H1 (cell line): ENCODE measurements at regions not wholly inside any gene's neighbourhood (a gene's known extent, or its start where the extent isn't known, plus 50 kb on each side); places are given as distances from the start of the nearest gene placed in this dataset.

Source experiments
- CTCF ChIA-PET: fragments of 300-600 bp; sonication (Branson Sonifier 250); formaldehyde crosslinking; loops from one replicate; lab custom pipeline; 2021; ENCODE audit not compliant: partially characterized antibody; lab: Charles Lee
- POLR2A ChIA-PET: fragments of 300-600 bp; sonication (Branson Sonifier 250); formaldehyde crosslinking; loops from one replicate; lab custom pipeline; 2021; ENCODE audit warnings: inconsistent platforms; ENCODE audit not compliant: partially characterized antibody; lab: Charles Lee
- DNase-seq, 2 experiments: peaks; one replicate each; pipeline versions ENCODE4 v3.0.0 to v3.0.0-alpha.2; 2010 to 2022; ENCODE audit warnings: low spot score in 2 of 2, low read depth in 1 of 2, mixed read lengths in 1 of 2
- FAIRE-seq: peaks from 2 replicates; lab custom pipeline; 2011; peaks lifted over from hg19 to GRCh38; lab: Jason Lieb, UNC
- H2AFZ ChIP-seq: 2 replicates; pipeline ENCODE4 v1.8.1; 2012; ENCODE audit warnings: low read length, inconsistent platforms
- H2AK5ac ChIP-seq: 2 replicates; pipeline ENCODE4 v1.6.1; 2013; ENCODE audit warnings: low read depth, low read length
- H2BK120ac ChIP-seq: replicated peaks from 2 replicates; pipeline ENCODE3; 2013; ENCODE audit warnings: low read depth, low read length, inconsistent platforms
- H2BK12ac ChIP-seq: 2 replicates; pipeline ENCODE4 v1.6.1; 2013; ENCODE audit warnings: low read depth, low read length
- H2BK15ac ChIP-seq: 2 replicates; pipeline ENCODE4 v1.6.1; 2013; ENCODE audit warnings: low read length
- H2BK20ac ChIP-seq: 2 replicates; pipeline ENCODE4 v1.6.1; 2013; ENCODE audit warnings: low read length
- H2BK5ac ChIP-seq: 2 replicates; pipeline ENCODE4 v1.6.1; 2013; ENCODE audit warnings: low read depth, low read length
- H3K14ac ChIP-seq: 2 replicates; pipeline ENCODE4 v1.6.1; 2013; ENCODE audit warnings: inconsistent platforms; ENCODE audit not compliant: insufficient read length
- H3K18ac ChIP-seq: 2 replicates; pipeline ENCODE4 v1.6.1; 2013; ENCODE audit warnings: low read length; ENCODE audit errors: extremely low read depth
- H3K23ac ChIP-seq: 2 replicates; pipeline ENCODE4 v1.6.1; 2013; ENCODE audit warnings: inconsistent platforms; ENCODE audit not compliant: insufficient read length
- H3K23me2 ChIP-seq: 2 replicates; pipeline ENCODE4 v1.6.1; 2013; ENCODE audit warnings: low read depth, low read length
- H3K27ac ChIP-seq: 2 replicates; pipeline ENCODE4 v1.6.1; 2011; ENCODE audit warnings: low read depth, low read length, inconsistent platforms
- H3K27me3 ChIP-seq, 4 experiments: replicated peaks in 1 of 4; 1 replicate in 1 of 4; 2 replicates in 3 of 4; pipeline versions ENCODE4 v1.6.1 to v1.8.1; 2011 to 2013; ENCODE audit warnings: low read length in 3 of 4, mild to moderate bottlenecking in 3 of 4, inconsistent platforms in 2 of 4, mixed read lengths in 2 of 4, moderate library complexity in 1 of 4; ENCODE audit not compliant: control insufficient read depth in 3 of 4, insufficient read depth in 3 of 4; ENCODE audit errors: extremely low read depth in 1 of 4
- H3K36me3 ChIP-seq, 4 experiments: 2 replicates each; pipeline versions ENCODE4 v1.6.1 to v1.8.1; 2011 to 2013; ENCODE audit warnings: mild to moderate bottlenecking in 4 of 4, low read length in 3 of 4, moderate library complexity in 2 of 4, control low read depth in 1 of 4, inconsistent platforms in 1 of 4; ENCODE audit not compliant: insufficient read depth in 4 of 4, control insufficient read depth in 2 of 4
- H3K4ac ChIP-seq: replicated peaks from 2 replicates; pipeline ENCODE3; 2013; ENCODE audit warnings: low read length, low read depth, mixed read lengths, inconsistent platforms; ENCODE audit not compliant: insufficient read length
- H3K4me1 ChIP-seq, 4 experiments: replicated peaks in 1 of 4; 1 replicate in 1 of 4; 2 replicates in 3 of 4; pipeline versions ENCODE4 v1.6.1 to v1.8.1; 2011 to 2013; ENCODE audit warnings: low read length in 3 of 4, inconsistent platforms in 2 of 4, mixed read lengths in 1 of 4; ENCODE audit not compliant: insufficient read depth in 4 of 4, control insufficient read depth in 3 of 4
- H3K4me2 ChIP-seq, 2 experiments: 2 replicates each; pipeline versions ENCODE4 v1.6.1 to v1.8.1; 2011 to 2013; ENCODE audit warnings: low read depth in 2 of 2, low read length in 2 of 2, control low read depth in 1 of 2, inconsistent platforms in 1 of 2, mild to moderate bottlenecking in 1 of 2; ENCODE audit not compliant: insufficient read depth in 1 of 2
- H3K4me3 ChIP-seq, 4 experiments: fragments of 200-600, 300-600 bp in 1 of 4; sonication (generic), shearing (Covaris generic), sonication (Bioruptor Twin) in 1 of 4; 2 replicates each; pipeline versions ENCODE4 v1.5.1 to v1.8.1; 2011 to 2016; ENCODE audit warnings: low read length in 4 of 4, low read depth in 3 of 4, control low read depth in 2 of 4, inconsistent platforms in 2 of 4, mild to moderate bottlenecking in 2 of 4, mixed read lengths in 1 of 4, moderate library complexity in 1 of 4; ENCODE audit not compliant: insufficient read depth in 2 of 4; ENCODE audit errors: extremely low read depth in 1 of 4
- H3K56ac ChIP-seq: replicated peaks from 2 replicates; pipeline ENCODE3; 2013; ENCODE audit warnings: low read depth, mild to moderate bottlenecking, mixed read lengths, low read length, inconsistent platforms; ENCODE audit not compliant: insufficient read length
- H3K79me1 ChIP-seq: 2 replicates; pipeline ENCODE4 v1.6.1; 2013; ENCODE audit warnings: low read depth, low read length, control low read depth
- H3K79me2 ChIP-seq, 2 experiments: 2 replicates each; pipeline versions ENCODE4 v1.6.1 to v1.8.1; 2012 to 2013; ENCODE audit warnings: low read length in 2 of 2, mild to moderate bottlenecking in 2 of 2, inconsistent platforms in 1 of 2; ENCODE audit not compliant: insufficient read depth in 2 of 2, control insufficient read depth in 1 of 2
- H3K9ac ChIP-seq, 4 experiments: replicated peaks in 1 of 4; 1 replicate in 1 of 4; 2 replicates in 3 of 4; pipeline versions ENCODE4 v1.6.1 to v1.8.1; 2011 to 2013; ENCODE audit warnings: low read depth in 3 of 4, low read length in 3 of 4, control low read depth in 2 of 4, mild to moderate bottlenecking in 2 of 4, moderate library complexity in 2 of 4, inconsistent platforms in 1 of 4; ENCODE audit errors: extremely low read depth in 1 of 4
- H3K9me3 ChIP-seq, 2 experiments: 2 replicates each; pipeline versions ENCODE4 v1.6.1 to v1.8.1; 2012 to 2013; ENCODE audit warnings: mild to moderate bottlenecking in 2 of 2, moderate library complexity in 2 of 2, control low read depth in 1 of 2, inconsistent platforms in 1 of 2, low read depth in 1 of 2, low read length in 1 of 2, mixed read lengths in 1 of 2; ENCODE audit not compliant: insufficient read depth in 2 of 2
- H4K20me1 ChIP-seq, 2 experiments: replicated peaks in 1 of 2; 2 replicates each; pipeline versions ENCODE3 to v1.8.1; 2011 to 2013; ENCODE audit warnings: inconsistent platforms in 2 of 2, low read length in 2 of 2, mild to moderate bottlenecking in 1 of 2; ENCODE audit not compliant: insufficient read depth in 2 of 2, control insufficient read depth in 1 of 2
- H4K5ac ChIP-seq: 2 replicates; pipeline ENCODE4 v1.6.1; 2013; ENCODE audit warnings: low read length, low read depth, mixed read lengths, inconsistent platforms; ENCODE audit not compliant: insufficient read length
- H4K8ac ChIP-seq: 2 replicates; pipeline ENCODE4 v1.8.0; 2013; ENCODE audit warnings: mild to moderate bottlenecking, moderate library complexity, low read length, inconsistent platforms; ENCODE audit not compliant: insufficient read depth; ENCODE audit errors: extremely low read depth
- H4K91ac ChIP-seq: replicated peaks from 2 replicates; pipeline ENCODE3; 2013; ENCODE audit warnings: low read length, mixed read lengths, inconsistent platforms; ENCODE audit not compliant: insufficient read length
- ASH2L ChIP-seq: fragments of 200-600, 300-600 bp; sonication (generic); IDR thresholded peaks from one replicate; pipeline ENCODE4 v1.7.1; 2017; ENCODE audit warnings: low read length
- EGR1 ChIP-seq: IDR thresholded peaks from 2 replicates; pipeline ENCODE4 v1.6.1; 2011; ENCODE audit warnings: low read depth, low read length, borderline replicate concordance
- NANOG ChIP-seq: IDR thresholded peaks from 2 replicates; pipeline ENCODE4 v1.6.1; 2011; ENCODE audit warnings: low read length, low read depth, mild to moderate bottlenecking, inconsistent platforms; ENCODE audit not compliant: insufficient read depth, poor library complexity, severe bottlenecking
- POLR2A ChIP-seq, 2 experiments: IDR thresholded peaks; 1 replicate in 1 of 2; 2 replicates in 1 of 2; pipeline ENCODE4 v1.6.1; 2011; ENCODE audit warnings: low read depth in 2 of 2, low read length in 2 of 2, mild to moderate bottlenecking in 2 of 2; ENCODE audit errors: control extremely low read depth in 1 of 2
- RXRA ChIP-seq: IDR thresholded peaks from 2 replicates; pipeline ENCODE4 v1.6.1; 2011; ENCODE audit warnings: low read depth, mild to moderate bottlenecking, low read length, moderate library complexity; ENCODE audit not compliant: insufficient read depth
- SP2 ChIP-seq: IDR thresholded peaks from 2 replicates; pipeline ENCODE4 v1.6.1; 2012; ENCODE audit warnings: mild to moderate bottlenecking, low read length, inconsistent platforms
- YY1 ChIP-seq: IDR thresholded peaks from 2 replicates; pipeline ENCODE4 v1.6.1; 2011; ENCODE audit warnings: low read depth, mild to moderate bottlenecking, low read length
- ZNF274 ChIP-seq: IDR thresholded peaks from 2 replicates; pipeline ENCODE4 v1.7.0; 2012; ENCODE audit warnings: low read length, borderline replicate concordance; ENCODE audit errors: extremely low read depth
- WGBS, 2 experiments: shearing (Covaris generic) in 1 of 2; methylation state at CpG; one replicate each; pipeline versions ENCODE4 v1.1.6 to v1.1.7; 2013 to 2015; ENCODE audit warnings: low lambda C conversion rate in 2 of 2, mixed read lengths in 2 of 2, inconsistent platforms in 1 of 2, low coverage in 1 of 2, missing lambda C conversion rate in 1 of 2; ENCODE audit not compliant: insufficient replicate concordance in 2 of 2, insufficient coverage in 1 of 2, insufficient read length in 1 of 2; ENCODE audit errors: extremely low coverage in 1 of 2, missing lambda C conversion rate in 1 of 2; 5-methylcytosine and 5-hydroxymethylcytosine counted together
- TF ChIP-seq, protein P1 (sequence below), 3 experiments: IDR thresholded peaks; 1 replicate in 2 of 3; 2 replicates in 1 of 3; pipeline versions ENCODE4 v1.5.1 to v1.6.1; 2011; ENCODE audit warnings: low read length in 3 of 3, mild to moderate bottlenecking in 3 of 3, inconsistent platforms in 2 of 3, low read depth in 1 of 3, moderate library complexity in 1 of 3; ENCODE audit not compliant: insufficient read depth in 1 of 3; ENCODE audit errors: control extremely low read depth in 1 of 3

DNA sequence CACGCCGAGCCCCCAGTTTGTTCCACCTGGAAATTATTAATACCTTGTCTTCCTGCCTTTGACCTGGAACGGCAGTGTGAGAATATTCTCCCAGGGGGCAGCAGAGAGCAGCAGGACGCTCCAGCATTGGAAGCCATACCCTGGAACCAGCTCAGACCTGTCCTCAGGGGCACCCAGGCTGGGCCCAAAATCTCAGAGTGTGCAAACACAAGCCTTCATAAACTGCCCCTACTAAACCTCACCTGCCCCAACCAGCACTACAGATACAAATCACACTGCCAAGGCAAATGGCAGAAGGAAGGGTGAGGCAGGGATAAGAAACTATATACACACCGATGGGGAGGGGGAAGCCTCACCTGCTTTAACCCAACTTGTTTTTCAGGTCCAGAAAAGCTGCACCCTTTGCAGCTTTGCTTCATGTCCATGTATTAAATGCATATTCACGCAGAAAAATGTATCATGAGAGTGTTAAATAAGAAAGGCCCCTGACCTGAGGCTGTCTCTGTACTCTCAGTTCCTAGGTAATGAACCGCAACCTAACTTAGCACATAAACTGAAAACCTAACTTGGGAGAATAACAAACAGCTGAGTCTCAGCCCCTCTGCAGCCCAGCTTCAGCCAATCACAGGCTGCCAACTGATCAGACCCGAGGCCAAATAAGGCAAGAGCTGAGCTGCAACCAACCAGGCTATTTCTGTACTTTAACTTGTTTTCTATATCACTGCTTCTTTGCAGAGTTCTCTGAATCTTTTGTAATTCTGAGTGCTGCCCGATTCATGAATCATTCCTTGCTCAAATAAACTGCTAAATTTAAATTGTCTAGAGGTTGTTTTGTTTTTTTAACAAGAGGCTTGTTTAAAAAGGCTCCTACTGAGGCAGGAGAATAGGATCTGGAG lies 130.1 kb downstream of the SPTSSA start:
- Histone ChIP-seq H3K4ac (peak overlapping the region; percentile 87), H3K56ac (no peak overlapping the region), H4K8ac (no peak overlapping the region), H2AFZ (peak overlapping the region; percentile 89), H2BK120ac (peak overlapping the region; percentile 59), H2BK15ac (peak overlapping the region; percentile 98; the same call in 1 of the 2 replicates), H3K4me1 (peaks cover 0 to 3% (median 0%) of the 10 kb centered on the region in 4 experiments; a peak in 2 of 7 replicates), H2AK5ac (no peak overlapping the region), H3K27ac (no peak overlapping the region), H3K23ac (no peak overlapping the region), H3K27me3 (no peaks in the 10 kb centered on the region), H3K9ac (no peak overlapping the region), H3K36me3 (no peaks in the 10 kb centered on the region), H2BK12ac (0 out of 2 replicates have a peak overlapping the region, but pooled peaks have one; percentile 91), H3K18ac (peak overlapping the region; percentile 93), H3K9me3 (no peaks in the 10 kb centered on the region), H3K14ac (no peak overlapping the region), H3K79me1 (no peaks in the 10 kb centered on the region), H3K79me2 (no peaks in the 10 kb centered on the region), H4K5ac (peak overlapping the region; percentile 7), H3K23me2 (no peaks in the 10 kb centered on the region), H4K91ac (peak overlapping the region; percentile 52), H3K4me2 (no peak overlapping the region), H2BK5ac (peak overlapping the region; percentile 75), H3K4me3 (no peak overlapping the region), H4K20me1 (no peaks in the 10 kb centered on the region), H2BK20ac (0 out of 2 replicates have a peak overlapping the region, but pooled peaks have one; percentile 75)
- DNase-seq (peak; percentile 29 to 86), FAIRE-seq (peak; percentile 57)
- ChIA-PET CTCF (interaction anchor here (0.6 to 2.4 kb wide), 32 partner anchors 9 to 483 kb away, joined by 3 to 12 read pairs (median 4); partner anchors contain the start of gene EGLN3), POLR2A (interaction anchor here (0.5 to 1.1 kb wide), 4 partner anchors 10 to 206 kb away, joined by 3 to 5 read pairs (median 4); partner anchors contain the start of gene SPTSSA)
- 75% methylated on average over 9 of the region's 9 CpGs; no CpG with 5 or more reads in 1 of the 2 experiments for WGBS, 2 experiments
- TF ChIP-seq NANOG (no peak), POLR2A (IDR thresholded peaks at IDR 0.05; ENCODE audit: control extremely low read depth in 1 of 2, low read depth in 2 of 2, low read length in 2 of 2) (no peak), ASH2L (peak; percentile 40), ZNF274 (no peak), EGR1 (no peak), YY1 (peak; percentile 76; the same call in 1 of the 2 replicates), RXRA (no peak), SP2 (no peak)
- TF ChIP-seq, protein P1, sequence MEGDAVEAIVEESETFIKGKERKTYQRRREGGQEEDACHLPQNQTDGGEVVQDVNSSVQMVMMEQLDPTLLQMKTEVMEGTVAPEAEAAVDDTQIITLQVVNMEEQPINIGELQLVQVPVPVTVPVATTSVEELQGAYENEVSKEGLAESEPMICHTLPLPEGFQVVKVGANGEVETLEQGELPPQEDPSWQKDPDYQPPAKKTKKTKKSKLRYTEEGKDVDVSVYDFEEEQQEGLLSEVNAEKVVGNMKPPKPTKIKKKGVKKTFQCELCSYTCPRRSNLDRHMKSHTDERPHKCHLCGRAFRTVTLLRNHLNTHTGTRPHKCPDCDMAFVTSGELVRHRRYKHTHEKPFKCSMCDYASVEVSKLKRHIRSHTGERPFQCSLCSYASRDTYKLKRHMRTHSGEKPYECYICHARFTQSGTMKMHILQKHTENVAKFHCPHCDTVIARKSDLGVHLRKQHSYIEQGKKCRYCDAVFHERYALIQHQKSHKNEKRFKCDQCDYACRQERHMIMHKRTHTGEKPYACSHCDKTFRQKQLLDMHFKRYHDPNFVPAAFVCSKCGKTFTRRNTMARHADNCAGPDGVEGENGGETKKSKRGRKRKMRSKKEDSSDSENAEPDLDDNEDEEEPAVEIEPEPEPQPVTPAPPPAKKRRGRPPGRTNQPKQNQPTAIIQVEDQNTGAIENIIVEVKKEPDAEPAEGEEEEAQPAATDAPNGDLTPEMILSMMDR (IDR thresholded peaks at IDR 0.05; ENCODE audit: control extremely low read depth in 1 of 3, insufficient read depth in 1 of 3, low read depth in 1 of 3, low read length in 3 of 3), result peak; percentile 75 to 80 (median 76)
